ENCODE measurements at regions not wholly inside any gene's neighbourhood (a gene's known extent, or its start where the extent isn't known, plus 50 kb on each side); places are given as distances from the start of the nearest gene placed in this dataset.

GRCh38 chr5:54756301-54756700 is 229.1 kb downstream of the ESM1 start:
- no peak overlapping the region for H3K4me3 ChIP-seq (ENCODE audit: low read depth, poor library complexity, severe bottlenecking)
- DNase-seq (ENCODE audit: low spot score in 2 of 2), result peak in 1 of 2 donors; percentile 61
- intact Hi-C loops (cut with DNase I; ENCODE audit: low total_unique reads), result no loop called here
- WGBS, 2 donors, result 56 to 66% methylated on average over 4 of the region's 4 CpGs
- no peak for TF ChIP-seq CTCF (IDR thresholded peaks at IDR 0.05)
- TF ChIP-seq POLR2A (IDR thresholded peaks at IDR 0.05), result no peak

- 76 to 82% methylated on average over 2 of the region's 2 CpGs for WGBS, 2 donors
Measured at GRCh38 chr5:54754878-54755277, 230.5 kb downstream of the ESM1 start.

GRCh38 chr5:54754420-54754819 is 231.0 kb downstream of the ESM1 start:
- TF ChIP-seq CTCF (IDR thresholded peaks at IDR 0.05) (no peak), POLR2A (IDR thresholded peaks at IDR 0.05) (no peak)
- 94 to 96% methylated on average over 7 of the region's 7 CpGs for WGBS, 2 donors
- H3K4me3 ChIP-seq (ENCODE audit: low read depth, poor library complexity, severe bottlenecking), result no peak overlapping the region
- intact Hi-C loops (cut with DNase I; ENCODE audit: low total_unique reads), result no loop called here
- peak in 1 of 2 donors; percentile 1 for DNase-seq (ENCODE audit: low spot score in 2 of 2)

More at GRCh38 chr5:54754878-54755277, 230.5 kb downstream of the ESM1 start:
- TF ChIP-seq CTCF (IDR thresholded peaks at IDR 0.05) (no peak), POLR2A (IDR thresholded peaks at IDR 0.05) (no peak)
- intact Hi-C loops (cut with DNase I; ENCODE audit: low total_unique reads), result no loop called here
- no peak overlapping the region for H3K4me3 ChIP-seq (ENCODE audit: low read depth, poor library complexity, severe bottlenecking)
- DNase-seq (ENCODE audit: low spot score in 2 of 2), result peak in 1 of 2 donors; percentile 72

- DNase-seq (ENCODE audit: low spot score in 2 of 2), result no peak
- intact Hi-C loops (cut with DNase I; ENCODE audit: low total_unique reads), result no loop called here
- H3K4me3 ChIP-seq (ENCODE audit: low read depth, poor library complexity, severe bottlenecking), result no peak overlapping the region
- TF ChIP-seq CTCF (IDR thresholded peaks at IDR 0.05) (no peak), POLR2A (IDR thresholded peaks at IDR 0.05) (no peak)
- WGBS, 2 donors, result 86 to 91% methylated on average over 1 of the region's 1 CpG
Measured at GRCh38 chr5:54753753-54754152, 231.6 kb downstream of the ESM1 start.

- DNase-seq (ENCODE audit: low spot score in 2 of 2), result no peak
- WGBS, 2 donors, result 31 to 49% methylated on average over 4 of the region's 4 CpGs
- TF ChIP-seq CTCF (IDR thresholded peaks at IDR 0.05) (no peak), POLR2A (IDR thresholded peaks at IDR 0.05) (no peak)
- no peak overlapping the region for H3K4me3 ChIP-seq (ENCODE audit: low read depth, poor library complexity, severe bottlenecking)
- intact Hi-C loops (cut with DNase I; ENCODE audit: low total_unique reads), result no loop called here
Measured at GRCh38 chr5:54753034-54753433, 232.4 kb downstream of the ESM1 start.

- intact Hi-C loops (cut with DNase I; ENCODE audit: low total_unique reads), result loop anchor here (10.0 kb wide), 1 partner anchor 224 kb away; no protein-coding TSS in a partner anchor
- H3K4me3 ChIP-seq (ENCODE audit: low read depth, poor library complexity, severe bottlenecking), result no peak overlapping the region
- TF ChIP-seq CTCF (IDR thresholded peaks at IDR 0.05), result no peak
- no peak for TF ChIP-seq POLR2A (IDR thresholded peaks at IDR 0.05)
- no peak for DNase-seq (ENCODE audit: low spot score in 2 of 2)
- 88 to 92% methylated on average over 4 of the region's 4 CpGs for WGBS, 2 donors
Measured at GRCh38 chr5:54748527-54748926, 231.0 kb downstream of the SNX18 start.

Measured in lower leg skin (tissue), 4 donors.